ENCODE measurements at regions not wholly inside any gene's neighbourhood (a gene's known extent, or its start where the extent isn't known, plus 50 kb on each side); places are given as distances from the start of the nearest gene placed in this dataset.

DNA sequence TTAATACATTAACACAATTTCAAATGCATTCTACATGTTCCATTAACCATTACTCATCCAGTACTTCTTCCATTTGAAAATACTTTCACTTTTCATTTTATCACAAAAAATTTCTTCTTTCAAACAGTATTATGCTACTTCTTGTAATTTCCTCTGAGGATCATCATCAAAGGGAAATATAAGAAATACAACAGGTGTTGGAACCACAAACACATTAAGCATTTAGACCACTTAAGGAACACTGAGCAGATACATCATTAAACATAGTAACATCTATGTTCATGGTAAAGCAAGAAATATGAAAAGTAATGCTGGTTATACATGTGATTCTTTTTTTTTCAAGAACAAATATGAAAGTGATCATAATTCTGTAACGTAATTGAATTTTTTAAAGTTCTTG is 2207.0 kb downstream of the ARAP2 start:
- TF ChIP-seq POLR2A (IDR thresholded peaks at IDR 0.05) = no peak
- TF ChIP-seq, protein P1, sequence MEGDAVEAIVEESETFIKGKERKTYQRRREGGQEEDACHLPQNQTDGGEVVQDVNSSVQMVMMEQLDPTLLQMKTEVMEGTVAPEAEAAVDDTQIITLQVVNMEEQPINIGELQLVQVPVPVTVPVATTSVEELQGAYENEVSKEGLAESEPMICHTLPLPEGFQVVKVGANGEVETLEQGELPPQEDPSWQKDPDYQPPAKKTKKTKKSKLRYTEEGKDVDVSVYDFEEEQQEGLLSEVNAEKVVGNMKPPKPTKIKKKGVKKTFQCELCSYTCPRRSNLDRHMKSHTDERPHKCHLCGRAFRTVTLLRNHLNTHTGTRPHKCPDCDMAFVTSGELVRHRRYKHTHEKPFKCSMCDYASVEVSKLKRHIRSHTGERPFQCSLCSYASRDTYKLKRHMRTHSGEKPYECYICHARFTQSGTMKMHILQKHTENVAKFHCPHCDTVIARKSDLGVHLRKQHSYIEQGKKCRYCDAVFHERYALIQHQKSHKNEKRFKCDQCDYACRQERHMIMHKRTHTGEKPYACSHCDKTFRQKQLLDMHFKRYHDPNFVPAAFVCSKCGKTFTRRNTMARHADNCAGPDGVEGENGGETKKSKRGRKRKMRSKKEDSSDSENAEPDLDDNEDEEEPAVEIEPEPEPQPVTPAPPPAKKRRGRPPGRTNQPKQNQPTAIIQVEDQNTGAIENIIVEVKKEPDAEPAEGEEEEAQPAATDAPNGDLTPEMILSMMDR (IDR thresholded peaks at IDR 0.05) = no peak
